ENCODE measurements at regions not wholly inside any gene's neighbourhood (a gene's known extent, or its start where the extent isn't known, plus 50 kb on each side); places are given as distances from the start of the nearest gene placed in this dataset.

DNA sequence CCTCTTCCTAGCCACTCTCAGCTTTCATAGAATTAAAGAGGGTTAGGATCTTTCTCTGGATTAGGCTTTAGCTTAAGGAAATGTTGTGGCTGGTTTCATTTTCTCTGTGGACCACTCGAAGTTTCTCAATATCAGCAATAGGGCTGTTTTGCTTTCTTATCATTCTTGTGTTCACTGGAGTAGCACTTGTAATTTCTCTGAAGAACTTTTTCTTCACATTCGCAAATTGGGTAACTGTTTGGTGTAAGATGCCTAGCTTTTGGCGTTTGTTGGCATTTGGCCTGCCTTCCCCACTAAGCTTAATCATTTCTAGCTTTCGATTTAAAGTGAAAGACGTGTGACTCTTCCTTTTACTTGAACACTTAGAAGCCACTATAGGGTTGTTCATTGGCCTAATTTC lies 210.8 kb upstream of the PROX1 start:
- no peaks in the 10 kb centered on the region for H3K27me3 ChIP-seq
- DNase-seq (ENCODE audit: low spot score): no peak
- TF ChIP-seq, protein P1, sequence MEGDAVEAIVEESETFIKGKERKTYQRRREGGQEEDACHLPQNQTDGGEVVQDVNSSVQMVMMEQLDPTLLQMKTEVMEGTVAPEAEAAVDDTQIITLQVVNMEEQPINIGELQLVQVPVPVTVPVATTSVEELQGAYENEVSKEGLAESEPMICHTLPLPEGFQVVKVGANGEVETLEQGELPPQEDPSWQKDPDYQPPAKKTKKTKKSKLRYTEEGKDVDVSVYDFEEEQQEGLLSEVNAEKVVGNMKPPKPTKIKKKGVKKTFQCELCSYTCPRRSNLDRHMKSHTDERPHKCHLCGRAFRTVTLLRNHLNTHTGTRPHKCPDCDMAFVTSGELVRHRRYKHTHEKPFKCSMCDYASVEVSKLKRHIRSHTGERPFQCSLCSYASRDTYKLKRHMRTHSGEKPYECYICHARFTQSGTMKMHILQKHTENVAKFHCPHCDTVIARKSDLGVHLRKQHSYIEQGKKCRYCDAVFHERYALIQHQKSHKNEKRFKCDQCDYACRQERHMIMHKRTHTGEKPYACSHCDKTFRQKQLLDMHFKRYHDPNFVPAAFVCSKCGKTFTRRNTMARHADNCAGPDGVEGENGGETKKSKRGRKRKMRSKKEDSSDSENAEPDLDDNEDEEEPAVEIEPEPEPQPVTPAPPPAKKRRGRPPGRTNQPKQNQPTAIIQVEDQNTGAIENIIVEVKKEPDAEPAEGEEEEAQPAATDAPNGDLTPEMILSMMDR (IDR thresholded peaks at IDR 0.05): no peak

DNA sequence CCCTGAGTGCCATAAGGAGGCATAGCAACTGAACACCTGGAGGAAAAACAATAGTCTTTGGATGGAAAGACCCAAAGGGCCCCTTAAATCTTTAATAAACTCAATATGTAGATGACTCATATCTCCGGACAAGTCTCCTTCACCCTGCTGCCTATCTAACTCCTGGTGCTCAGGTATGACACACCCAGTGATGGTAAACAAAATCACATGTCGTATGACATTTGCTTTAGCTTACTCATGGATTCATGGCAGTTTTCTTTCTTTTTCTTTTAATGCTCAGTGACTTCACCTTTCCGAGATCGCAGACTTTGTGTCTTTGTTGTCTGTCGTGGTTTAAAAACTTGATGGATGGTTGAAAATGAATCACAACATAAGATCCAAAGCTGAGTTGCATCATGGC lies 208.5 kb upstream of the PROX1 start:
- no peak for DNase-seq (ENCODE audit: low spot score)
- peaks cover 0 to 4% of the 10 kb centered on the region in 2 donors for H3K9me3 ChIP-seq
- TF ChIP-seq, protein P1 (IDR thresholded peaks at IDR 0.05): no peak
- no peak overlapping the region for H3K4me3 ChIP-seq
- no peaks in the 10 kb centered on the region for H3K36me3 ChIP-seq
- H3K4me1 ChIP-seq: no peaks in the 10 kb centered on the region
- H3K27ac ChIP-seq: no peak overlapping the region
- no peaks in the 10 kb centered on the region for H3K27me3 ChIP-seq

More for the DNA sequence above, 210.8 kb upstream of the PROX1 start:
- Histone ChIP-seq H3K9me3 (peaks cover 0 to 4% of the 10 kb centered on the region in 2 donors), H3K36me3 (no peaks in the 10 kb centered on the region), H3K4me1 (no peaks in the 10 kb centered on the region), H3K4me3 (no peak overlapping the region), H3K27ac (no peak overlapping the region)

DNA sequence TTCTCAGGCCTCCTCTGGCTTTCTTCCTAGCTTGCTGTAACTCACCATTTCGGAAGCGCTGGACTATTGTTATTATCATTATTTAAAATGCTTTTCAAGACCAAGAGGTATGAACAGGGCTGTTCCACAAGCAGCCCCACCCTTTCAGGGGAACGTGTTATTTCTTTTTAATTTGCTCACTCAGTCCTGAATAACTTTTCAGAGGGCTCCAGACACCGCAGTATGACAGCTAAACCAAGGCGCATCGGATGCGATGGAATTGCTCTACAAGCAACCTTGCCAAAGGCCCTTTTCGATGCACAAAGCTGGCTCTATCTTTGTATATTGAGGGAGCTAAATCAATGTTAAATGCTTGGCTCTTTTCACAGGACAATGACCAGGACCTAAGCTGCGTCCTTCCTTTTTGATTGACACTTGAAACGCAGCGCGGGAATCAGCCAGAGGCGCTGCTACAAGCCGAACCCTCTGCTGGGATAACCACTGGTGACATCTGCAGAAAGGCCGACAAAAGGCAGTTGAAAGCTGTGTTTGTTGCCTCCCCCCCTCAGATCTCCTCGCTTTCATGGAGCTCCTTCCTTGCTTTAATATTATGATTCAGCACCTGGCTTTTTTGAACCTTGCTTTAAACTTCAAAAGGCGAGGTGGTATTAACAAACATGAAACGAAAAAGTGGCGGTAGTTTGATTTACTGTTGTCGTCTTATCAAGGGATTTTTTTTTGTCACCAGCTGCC lies 204.7 kb upstream of the PROX1 start:
- Histone ChIP-seq H3K36me3 (no peaks in the 10 kb centered on the region), H3K4me1 (no peaks in the 10 kb centered on the region), H3K27ac (no peak overlapping the region), H3K27me3 (no peaks in the 10 kb centered on the region), H3K9me3 (no peaks in the 10 kb centered on the region), H3K4me3 (no peak overlapping the region)
- DNase-seq (ENCODE audit: low spot score): no peak
- TF ChIP-seq, protein P1 (IDR thresholded peaks at IDR 0.05): no peak

DNA sequence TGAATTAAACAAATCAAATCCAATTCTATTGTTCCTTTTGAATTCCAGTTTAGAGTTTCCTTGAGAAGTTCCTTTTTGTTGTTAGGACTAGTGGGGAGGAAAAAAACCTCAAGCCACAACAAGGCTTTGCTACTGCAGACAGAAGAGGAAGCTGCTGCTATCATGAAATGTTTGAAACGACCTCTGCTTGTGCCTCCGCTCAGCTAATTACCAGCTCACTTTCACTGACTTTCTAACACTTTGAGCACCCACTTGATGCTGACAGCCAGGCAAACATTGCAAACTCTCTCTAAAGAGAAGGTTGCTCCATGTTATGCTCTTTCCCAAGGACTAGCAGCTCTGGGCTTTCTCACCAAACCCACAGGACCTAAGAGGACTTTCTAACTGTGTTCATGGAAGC lies 203.9 kb upstream of the PROX1 start:
- Histone ChIP-seq H3K9me3 (no peaks in the 10 kb centered on the region), H3K36me3 (no peaks in the 10 kb centered on the region), H3K4me1 (no peaks in the 10 kb centered on the region), H3K27me3 (no peaks in the 10 kb centered on the region), H3K4me3 (no peak overlapping the region), H3K27ac (no peak overlapping the region)
- TF ChIP-seq, protein P1 (IDR thresholded peaks at IDR 0.05): no peak
- no peak for DNase-seq (ENCODE audit: low spot score)

DNA sequence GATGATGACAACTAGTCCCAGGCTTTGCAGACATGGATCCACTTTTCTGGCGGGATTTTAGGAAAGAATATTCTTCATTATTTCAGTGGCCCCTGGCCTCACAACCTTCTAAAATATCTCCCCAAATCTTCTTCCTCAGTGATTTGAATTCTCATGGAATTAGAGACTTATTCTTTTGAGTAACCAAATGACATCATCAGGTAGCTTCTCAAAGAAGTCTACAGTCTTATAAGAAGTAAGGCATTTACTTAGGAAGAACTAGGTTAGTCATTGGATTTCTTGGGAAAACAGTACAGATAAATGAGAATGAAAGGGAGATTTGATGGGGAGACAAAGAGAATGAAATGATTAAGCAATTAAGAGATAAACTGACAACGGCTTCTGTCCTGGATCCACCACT lies 201.1 kb upstream of the PROX1 start:
- DNase-seq (ENCODE audit: low spot score): no peak
- H3K4me3 ChIP-seq: no peak overlapping the region
- TF ChIP-seq, protein P1 (IDR thresholded peaks at IDR 0.05): no peak
- no peaks in the 10 kb centered on the region for H3K4me1 ChIP-seq
- H3K36me3 ChIP-seq: no peaks in the 10 kb centered on the region
- H3K27ac ChIP-seq: no peak overlapping the region
- H3K9me3 ChIP-seq: no peaks in the 10 kb centered on the region
- no peaks in the 10 kb centered on the region for H3K27me3 ChIP-seq

DNA sequence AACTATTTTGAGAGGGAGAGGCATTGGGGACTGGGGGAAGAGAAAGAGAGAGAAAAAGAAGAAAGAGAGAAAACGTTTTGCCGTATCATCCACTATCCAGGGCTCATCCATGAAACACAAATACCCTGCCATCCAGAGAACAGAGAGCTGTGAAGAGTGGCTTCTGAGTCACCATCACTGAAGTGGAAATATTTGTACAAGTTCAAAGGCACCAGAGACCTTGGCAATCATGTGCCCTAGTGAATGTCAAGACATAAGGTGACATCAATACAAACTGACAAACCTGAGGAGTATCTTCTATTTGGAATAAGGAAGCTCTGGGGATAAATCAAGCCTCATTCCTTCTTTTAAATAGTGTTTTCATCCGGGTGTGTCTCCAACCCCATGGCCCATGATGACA lies 197.2 kb upstream of the PROX1 start:
- DNase-seq (ENCODE audit: low spot score): no peak
- TF ChIP-seq, protein P1 (IDR thresholded peaks at IDR 0.05): no peak
- Histone ChIP-seq H3K27ac (no peak overlapping the region), H3K4me1 (no peaks in the 10 kb centered on the region), H3K9me3 (no peaks in the 10 kb centered on the region), H3K27me3 (no peaks in the 10 kb centered on the region), H3K36me3 (no peaks in the 10 kb centered on the region), H3K4me3 (no peak overlapping the region)
